Right hindlimb (tissue), 1 donor: ENCODE measurements at regions not wholly inside any gene's neighbourhood (a gene's known extent, or its start where the extent isn't known, plus 50 kb on each side); places are given as distances from the start of the nearest gene placed in this dataset.
"Not testable (repeated sequence)": the region's sequence is repeated elsewhere in the genome, so short reads cannot be mapped to it uniquely, and the experiment has no call there.

Source experiments
- DNase-seq: peaks from one replicate; pipeline ENCODE4 v3.0.0-alpha.2; 2018

GRCh38 chrX:130555341-130555740 is 153.6 kb downstream of the RBMX2 start:
- DNase-seq: no peak

- DNase-seq: no peak
Measured at GRCh38 chrX:130555757-130556156, 154.0 kb downstream of the RBMX2 start.

GRCh38 chrX:130556951-130557350 is 155.2 kb downstream of the RBMX2 start:
- no peak for DNase-seq

- DNase-seq: no peak
Measured at GRCh38 chrX:130560544-130560943, 158.8 kb downstream of the RBMX2 start.

- DNase-seq: no peak
Measured at GRCh38 chrX:130561930-130562329, 160.1 kb downstream of the RBMX2 start.

GRCh38 chrX:130563476-130563875 is 161.7 kb downstream of the RBMX2 start:
- no peak for DNase-seq

- DNase-seq: peak; percentile 12
Measured at GRCh38 chrX:130566028-130566683, 164.4 kb downstream of the RBMX2 start.

- DNase-seq: not testable (repeated sequence)
Measured at GRCh38 chrX:130573030-130573429, 171.2 kb downstream of the RBMX2 start.
